Omental fat pad (tissue), 3 donors: ENCODE measurements at regions not wholly inside any gene's neighbourhood (a gene's known extent, or its start where the extent isn't known, plus 50 kb on each side); places are given as distances from the start of the nearest gene placed in this dataset.

Experiments
- ATAC-seq: fragments of 150-250 bp; one replicate; pipeline ENCODE4 v1.9.1; 2016; ENCODE audit warnings: mild to moderate bottlenecking, moderate library complexity; ENCODE audit not compliant: low FRiP score
- DNase-seq: peaks from one replicate; pipeline ENCODE4 v3.0.0-alpha.2; 2019; ENCODE audit warnings: low spot score
- CTCF ChIP-seq, 3 donors: fragments of 450-650 bp; IDR thresholded peaks; one replicate each; pipeline ENCODE4 v1.5.1; 2016 to 2017; ENCODE audit warnings: antibody characterized with exemption in 3 of 3, mild to moderate bottlenecking in 3 of 3, moderate library complexity in 2 of 3

GRCh38 chr16:56057151-56057550 lies 134.1 kb upstream of the GNAO1 start:
- no peak for DNase-seq

GRCh38 chr16:56050916-56051315 lies 140.4 kb upstream of the GNAO1 start:
- ATAC-seq (no peak), DNase-seq (no peak)
- no peak for TF ChIP-seq CTCF (IDR thresholded peaks at IDR 0.05)

More at GRCh38 chr16:56057151-56057550, 134.1 kb upstream of the GNAO1 start:
- ATAC-seq = no peak
- no peak for TF ChIP-seq CTCF (IDR thresholded peaks at IDR 0.05)

GRCh38 chr16:56048425-56049105 lies 142.7 kb upstream of the GNAO1 start:
- TF ChIP-seq CTCF (IDR thresholded peaks at IDR 0.05) = no peak
- ATAC-seq (no peak), DNase-seq (no peak)

- no peak for TF ChIP-seq CTCF (IDR thresholded peaks at IDR 0.05)
Measured at GRCh38 chr16:56047307-56048234, 143.7 kb upstream of the GNAO1 start.

GRCh38 chr16:56042416-56042815 lies 148.9 kb upstream of the GNAO1 start:
- no peak for TF ChIP-seq CTCF (IDR thresholded peaks at IDR 0.05)
- no peak for DNase-seq
- ATAC-seq = no peak

More at GRCh38 chr16:56047307-56048234, 143.7 kb upstream of the GNAO1 start:
- DNase-seq = no peak
- ATAC-seq = no peak

- no peak for TF ChIP-seq CTCF (IDR thresholded peaks at IDR 0.05)
- no peak for DNase-seq
- ATAC-seq = peak; percentile 28
Measured at GRCh38 chr16:56041556-56042140, 149.6 kb upstream of the GNAO1 start.
